ENCODE measurements at regions not wholly inside any gene's neighbourhood (a gene's known extent, or its start where the extent isn't known, plus 50 kb on each side); places are given as distances from the start of the nearest gene placed in this dataset.

- TF ChIP-seq CTCF (IDR thresholded peaks at IDR 0.05) (no peak), POLR2A (IDR thresholded peaks at IDR 0.05) (no peak)
These were observed 165.7 kb upstream of the GLI2 start for GRCh38 chr2:120570001-120570400.

Measured in heart left ventricle (tissue), 13 donors.